HL-60/S4 (cell line): ENCODE measurements at regions not wholly inside any gene's neighbourhood (a gene's known extent, or its start where the extent isn't known, plus 50 kb on each side); places are given as distances from the start of the nearest gene placed in this dataset.
"Not testable (repeated sequence)": the region's sequence is repeated elsewhere in the genome, so short reads cannot be mapped to it uniquely, and the experiment has no call there.

Source experiments
- in situ Hi-C: fragments of 300-500 bp; cut with MboI; formaldehyde crosslinking; loops from 2 replicates; pipeline ENCODE4 v1.14.3; 2022; ENCODE audit warnings: low sequenced_read_pairs

DNA sequence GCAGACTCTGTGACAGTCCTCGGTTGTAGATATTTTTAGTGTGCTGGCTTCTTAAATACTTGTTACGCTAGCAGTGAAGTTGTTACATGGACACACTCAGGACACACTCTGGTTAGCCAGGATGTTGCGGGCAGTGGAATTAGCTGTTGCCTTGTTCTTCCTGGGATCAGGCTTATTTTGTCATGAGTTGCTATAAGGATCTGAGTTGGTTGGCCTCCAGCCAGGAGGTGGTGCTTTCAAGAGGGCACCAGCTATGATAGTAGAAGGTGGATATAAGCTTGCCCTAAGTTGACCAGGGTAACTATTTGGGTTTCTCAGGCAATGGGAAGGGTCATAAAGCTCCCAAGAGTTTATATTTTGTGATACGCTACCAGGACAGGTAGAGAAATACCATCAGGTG is 150.1 kb upstream of the C1GALT1 start:
- in situ Hi-C loops: no loop called here

- in situ Hi-C loops: no loop called here
Measured at GRCh38 chr7:7035851-7036250, 146.5 kb upstream of the C1GALT1 start.

GRCh38 chr7:7042286-7042893 is 140.0 kb upstream of the C1GALT1 start:
- in situ Hi-C loops: not testable (repeated sequence)

DNA sequence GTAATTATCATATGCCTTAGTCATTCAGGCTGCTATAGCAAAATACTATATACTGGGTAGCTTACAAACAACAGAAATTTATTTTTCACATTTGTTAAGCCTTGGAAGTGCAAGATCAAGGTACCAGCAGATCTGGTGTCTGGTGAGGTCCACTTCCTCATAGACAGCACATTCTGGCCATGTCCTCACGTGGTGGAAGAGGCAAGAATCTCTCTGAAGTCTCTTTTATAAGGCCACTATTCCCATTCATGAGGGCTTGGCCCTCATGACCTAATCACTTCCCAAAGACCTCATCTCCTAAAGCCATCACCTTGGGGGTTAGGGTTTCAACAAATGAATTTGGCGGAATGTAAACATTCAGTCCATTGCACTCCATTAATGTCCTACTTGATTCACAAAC is 137.5 kb upstream of the C1GALT1 start:
- in situ Hi-C loops: no loop called here

- in situ Hi-C loops: no loop called here
Measured at GRCh38 chr7:7048213-7048612, 134.1 kb upstream of the C1GALT1 start.

GRCh38 chr7:7051206-7051877 is 131.0 kb upstream of the C1GALT1 start:
- in situ Hi-C loops: no loop called here

- in situ Hi-C loops: no loop called here
Measured at GRCh38 chr7:7054252-7054830, 128.0 kb upstream of the C1GALT1 start.

DNA sequence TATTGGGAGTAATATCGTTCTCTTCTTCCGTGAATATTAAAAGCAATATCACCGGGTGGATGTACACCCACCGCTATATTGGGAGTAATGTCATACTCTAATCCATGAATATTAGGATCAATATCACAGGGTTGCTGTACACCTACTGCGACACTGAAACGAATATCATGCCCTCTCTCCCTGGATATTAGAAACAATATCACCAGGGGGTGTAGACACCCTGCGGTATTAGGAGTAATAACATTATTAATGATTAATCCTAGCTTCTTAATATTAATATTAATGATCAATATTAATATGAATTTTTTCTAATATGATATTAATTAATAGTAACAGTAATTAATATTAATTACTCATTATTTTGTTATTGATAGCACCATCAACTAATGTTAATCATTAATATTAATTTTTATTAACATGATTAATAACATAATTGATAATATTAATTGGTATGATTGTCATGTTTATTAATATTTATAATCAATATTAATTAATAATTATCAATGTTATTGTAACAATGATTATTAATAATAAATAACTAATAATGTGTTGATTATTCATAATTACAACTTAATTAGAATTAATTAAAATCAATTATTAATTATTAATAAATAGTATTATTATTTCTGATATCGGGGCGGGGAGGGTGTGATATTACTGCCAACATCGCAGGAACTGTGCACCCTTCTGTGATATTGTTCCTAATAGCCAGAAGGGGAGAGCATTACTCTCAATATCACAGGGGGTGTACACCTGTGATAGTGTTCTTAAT is 121.3 kb upstream of the C1GALT1 start:
- in situ Hi-C loops: no loop called here

DNA sequence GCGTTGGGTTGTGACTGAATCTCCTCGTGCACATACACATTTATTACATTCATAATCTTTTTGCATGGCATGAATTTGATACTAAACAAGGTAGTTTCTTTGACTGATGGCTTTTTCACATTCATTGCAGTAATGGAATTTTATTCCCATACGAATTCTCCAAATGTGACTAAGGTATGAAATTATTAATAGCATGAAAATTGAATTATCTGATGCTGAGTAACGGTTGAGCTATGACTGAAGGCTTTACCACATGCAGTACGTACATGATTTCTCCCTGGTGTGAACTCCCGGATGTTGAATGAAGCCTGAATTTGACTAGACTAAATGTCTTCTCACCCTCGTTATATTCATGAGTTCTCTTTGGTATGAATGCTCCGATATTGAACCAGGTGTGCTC is 104.4 kb upstream of the C1GALT1 start:
- in situ Hi-C loops: no loop called here

- in situ Hi-C loops: no loop called here
Measured at GRCh38 chr7:7080802-7081201, 101.5 kb upstream of the C1GALT1 start.

- in situ Hi-C loops: no loop called here
Measured at GRCh38 chr7:7090460-7090859, 91.9 kb upstream of the C1GALT1 start.

DNA sequence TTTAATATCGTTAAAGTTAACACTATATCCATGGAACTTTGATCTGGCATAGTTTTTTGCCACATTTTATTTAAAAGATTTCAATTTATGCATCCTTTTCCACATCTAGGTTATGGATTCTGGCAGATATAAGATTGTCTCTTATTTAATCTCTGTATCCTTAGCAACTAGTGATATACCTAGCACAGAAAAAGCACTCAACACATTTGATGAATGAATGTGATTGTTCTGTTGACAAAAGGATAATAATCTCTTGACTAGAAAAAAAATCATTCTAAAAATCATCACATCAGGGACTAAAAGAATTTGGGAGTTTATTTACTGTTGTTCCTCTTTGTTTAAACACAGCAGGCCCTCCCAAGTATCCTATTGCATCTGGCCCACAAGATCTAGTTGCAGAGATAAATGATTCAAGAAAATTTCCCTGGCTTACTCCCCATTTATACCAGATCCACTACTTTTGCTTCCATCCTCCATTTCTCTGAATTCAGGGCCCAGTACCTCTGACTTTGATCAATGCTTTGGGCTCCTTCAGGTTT is 84.0 kb upstream of the C1GALT1 start:
- in situ Hi-C loops: no loop called here

GRCh38 chr7:7099584-7100014 is 82.7 kb upstream of the C1GALT1 start:
- in situ Hi-C loops: loop anchor here (10.0 kb wide), 1 partner anchor 435 kb away; the partner anchor contains the start of gene COL28A1

DNA sequence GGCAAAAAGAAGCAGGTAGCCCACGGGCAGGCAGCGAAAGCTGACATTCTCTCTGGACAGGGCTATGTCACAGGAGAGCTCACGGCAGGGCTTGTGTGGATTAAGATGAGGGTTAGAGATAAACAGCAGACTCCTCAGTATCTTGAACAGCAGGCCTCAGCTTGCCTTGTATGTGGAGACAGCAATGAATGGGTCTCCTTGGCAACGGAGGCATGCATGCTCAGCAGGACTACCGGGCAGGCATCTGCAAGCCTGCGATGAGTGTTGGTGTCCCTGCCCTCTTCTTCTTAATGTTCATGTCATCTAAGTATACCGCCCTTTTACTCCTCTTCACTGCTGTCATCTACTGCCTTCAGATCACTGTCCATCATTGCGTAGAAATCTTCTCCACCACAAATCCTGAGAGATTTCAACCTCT is 81.9 kb upstream of the C1GALT1 start:
- in situ Hi-C loops: loop anchor here (10.0 kb wide), 1 partner anchor 434 kb away; the partner anchor contains the start of gene COL28A1

- in situ Hi-C loops: loop anchor here (10.0 kb wide), 1 partner anchor 432 kb away; the partner anchor contains the start of gene COL28A1
Measured at GRCh38 chr7:7102906-7103305, 79.4 kb upstream of the C1GALT1 start.

GRCh38 chr7:7103343-7104313 is 78.7 kb upstream of the C1GALT1 start:
- in situ Hi-C loops: loop anchor here (10.0 kb wide), 1 partner anchor 431 kb away; the partner anchor contains the start of gene COL28A1

- in situ Hi-C loops: loop anchor here (10.0 kb wide), 1 partner anchor 430 kb away; the partner anchor contains the start of gene COL28A1
Measured at GRCh38 chr7:7104314-7104698, 78.0 kb upstream of the C1GALT1 start.

GRCh38 chr7:7104971-7105370 is 77.4 kb upstream of the C1GALT1 start:
- in situ Hi-C loops: loop anchor here (10.0 kb wide), 1 partner anchor 430 kb away; the partner anchor contains the start of gene COL28A1

DNA sequence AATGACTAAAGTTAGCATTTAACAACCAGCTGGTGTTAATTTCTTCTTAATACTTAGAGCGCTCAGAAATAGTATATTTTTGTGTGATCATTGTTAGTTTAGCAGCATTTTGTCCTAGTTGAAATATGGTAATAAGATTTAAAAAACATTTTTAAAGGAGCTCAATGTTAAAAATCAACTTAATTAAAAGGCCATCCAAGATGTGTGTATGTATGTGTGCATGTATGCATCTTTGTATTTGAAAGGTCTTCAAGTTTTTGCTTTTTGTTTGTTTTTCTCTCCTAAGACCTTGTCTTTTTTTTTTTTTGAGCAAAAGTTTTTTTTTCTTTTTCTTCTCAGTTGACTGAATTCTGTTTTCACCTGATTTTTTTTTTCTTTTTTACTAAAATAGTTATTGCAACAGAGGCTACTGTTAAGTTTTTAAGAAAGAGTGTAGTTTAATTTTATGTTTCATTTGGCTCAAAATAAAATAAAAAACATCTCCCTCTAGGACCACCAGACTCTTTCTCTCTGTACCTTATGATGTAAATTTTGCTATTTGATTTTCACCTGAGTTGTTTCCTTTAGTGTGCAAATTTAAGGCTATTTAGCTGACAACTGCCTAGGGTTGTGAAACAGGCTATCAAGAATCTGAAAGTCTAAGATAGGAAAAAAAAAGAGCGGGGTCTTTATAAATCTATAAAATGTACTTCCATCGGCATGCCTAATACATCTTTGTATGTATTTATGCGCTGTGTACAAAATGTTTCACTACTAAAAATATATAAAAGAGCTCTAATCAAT is 76.4 kb upstream of the C1GALT1 start:
- in situ Hi-C loops: loop anchor here (10.0 kb wide), 1 partner anchor 429 kb away; the partner anchor contains the start of gene COL28A1
